ENCODE measurements at regions not wholly inside any gene's neighbourhood (a gene's known extent, or its start where the extent isn't known, plus 50 kb on each side); places are given as distances from the start of the nearest gene placed in this dataset.

DNA sequence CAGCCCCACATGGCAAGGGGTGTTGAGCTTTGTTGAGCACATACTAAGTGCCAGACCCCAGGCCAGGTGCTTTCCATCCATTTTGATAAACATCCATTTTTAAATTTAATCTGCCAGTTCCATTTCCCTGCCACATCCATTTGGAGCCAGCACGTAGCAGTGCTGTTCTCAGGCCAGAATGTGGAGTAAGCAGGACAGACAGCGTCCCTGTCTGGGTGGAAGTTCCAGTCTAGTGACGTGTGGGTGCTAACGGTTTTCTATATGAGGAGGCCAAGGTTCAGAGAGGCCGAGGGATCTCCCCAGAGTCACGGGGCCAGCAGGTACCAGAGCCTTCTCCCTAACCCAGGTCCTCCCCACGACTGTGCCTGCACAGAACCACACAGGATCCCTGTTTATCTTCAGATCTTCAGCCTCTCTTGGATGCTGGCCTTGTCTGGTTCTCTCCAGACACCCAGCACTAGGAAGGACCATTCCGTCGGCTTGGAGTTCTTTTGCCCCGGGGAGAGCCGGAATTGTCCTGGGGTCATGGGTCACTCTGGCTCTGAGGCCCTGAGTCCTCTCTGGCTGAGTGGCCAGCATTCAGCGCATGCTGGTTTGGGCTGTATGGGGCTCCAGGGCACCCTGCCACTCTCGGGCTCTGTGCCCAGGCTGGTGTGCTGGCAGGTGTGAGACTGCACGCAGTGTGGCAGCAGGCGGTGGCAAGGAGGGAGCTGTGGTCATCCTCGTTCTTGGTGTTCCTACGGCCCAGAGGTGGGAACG lies 63.6 kb upstream of the PPARA start:
- ATAC-seq = peak; percentile 11
- peak; percentile 69 for DNase-seq (ENCODE audit: low spot score)

DNA sequence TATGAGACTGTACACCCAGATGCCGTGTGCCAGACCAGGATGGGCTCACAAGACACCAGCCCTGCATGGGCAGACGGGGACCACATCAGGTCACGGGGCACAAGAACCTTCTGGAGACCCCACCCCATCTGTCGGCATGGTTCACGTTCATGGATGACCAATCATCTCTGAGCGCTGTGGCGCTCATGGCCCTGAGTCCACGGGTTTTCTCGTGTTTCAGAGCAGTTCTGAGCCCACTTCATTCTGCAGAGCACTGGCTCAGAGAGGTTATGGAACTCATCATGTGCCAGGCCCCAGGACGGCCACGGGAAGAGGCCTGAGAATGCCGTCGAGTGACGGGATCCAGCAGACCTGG lies 63.0 kb upstream of the PPARA start:
- ATAC-seq (no peak), DNase-seq (ENCODE audit: low spot score) (no peak)

DNA sequence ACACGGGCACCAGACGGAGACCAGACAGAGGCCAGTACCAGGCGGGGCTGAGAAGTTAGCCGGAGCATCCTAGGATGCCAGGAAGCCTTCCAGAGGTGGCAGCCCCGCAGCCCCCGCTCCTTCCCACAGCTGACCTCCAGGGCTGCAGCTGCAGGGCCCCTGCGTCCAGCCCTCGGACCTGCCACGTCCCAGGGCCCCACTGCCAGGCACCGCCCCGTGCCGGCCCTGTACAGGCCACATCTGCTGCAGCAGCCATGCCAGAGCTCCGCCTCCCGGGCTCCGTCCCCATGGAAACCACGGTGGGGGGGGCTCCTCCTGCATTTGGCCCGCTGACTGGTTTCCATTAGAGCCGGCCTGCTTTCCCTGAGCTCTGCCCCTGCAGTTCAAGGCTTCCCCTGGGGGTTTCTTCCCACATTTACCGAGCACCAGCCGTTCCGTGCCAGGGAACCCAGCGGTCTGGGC lies 62.5 kb upstream of the PPARA start:
- ATAC-seq = peak; percentile 70
- DNase-seq (ENCODE audit: low spot score) = peak; percentile 94

DNA sequence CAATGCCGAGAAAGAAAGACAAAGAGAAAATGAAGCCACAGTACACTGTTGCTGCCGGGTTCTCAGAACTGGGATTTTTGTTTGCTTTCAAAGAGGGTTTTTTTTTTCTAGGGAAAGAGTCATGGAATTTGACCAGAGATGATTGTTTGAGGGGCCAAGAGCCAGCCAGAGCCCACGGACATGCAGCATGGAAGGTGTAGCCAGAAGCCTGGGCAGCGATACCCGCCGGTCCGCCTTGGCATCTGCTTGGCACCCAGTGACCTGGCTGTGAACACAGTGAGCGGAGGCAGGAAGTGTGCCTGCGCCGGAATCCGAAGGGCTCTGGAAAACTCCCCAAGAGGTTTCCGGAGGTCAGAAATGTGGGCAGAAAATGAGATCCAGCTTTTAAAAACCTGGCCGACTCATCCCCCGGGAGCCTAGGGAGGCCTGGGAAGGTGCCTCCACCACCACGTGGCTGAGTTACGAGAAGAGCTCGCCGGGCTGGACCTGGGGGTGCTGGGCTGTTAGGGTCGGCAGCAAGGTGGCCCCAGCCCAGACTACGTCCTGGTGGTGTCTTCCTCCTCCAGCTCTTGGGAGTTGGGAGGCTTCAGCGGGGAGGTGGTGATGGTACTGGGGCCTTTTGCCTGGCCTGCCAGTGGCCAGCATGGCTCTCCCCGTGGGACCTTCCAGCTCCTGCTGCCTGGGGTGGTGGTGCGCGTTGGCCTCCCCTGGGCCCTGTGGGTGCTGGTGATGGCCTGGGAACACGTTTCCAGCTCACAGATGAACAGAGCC lies 61.6 kb upstream of the PPARA start:
- ATAC-seq = peak; percentile 40
- DNase-seq (ENCODE audit: low spot score) = peak; percentile 82

DNA sequence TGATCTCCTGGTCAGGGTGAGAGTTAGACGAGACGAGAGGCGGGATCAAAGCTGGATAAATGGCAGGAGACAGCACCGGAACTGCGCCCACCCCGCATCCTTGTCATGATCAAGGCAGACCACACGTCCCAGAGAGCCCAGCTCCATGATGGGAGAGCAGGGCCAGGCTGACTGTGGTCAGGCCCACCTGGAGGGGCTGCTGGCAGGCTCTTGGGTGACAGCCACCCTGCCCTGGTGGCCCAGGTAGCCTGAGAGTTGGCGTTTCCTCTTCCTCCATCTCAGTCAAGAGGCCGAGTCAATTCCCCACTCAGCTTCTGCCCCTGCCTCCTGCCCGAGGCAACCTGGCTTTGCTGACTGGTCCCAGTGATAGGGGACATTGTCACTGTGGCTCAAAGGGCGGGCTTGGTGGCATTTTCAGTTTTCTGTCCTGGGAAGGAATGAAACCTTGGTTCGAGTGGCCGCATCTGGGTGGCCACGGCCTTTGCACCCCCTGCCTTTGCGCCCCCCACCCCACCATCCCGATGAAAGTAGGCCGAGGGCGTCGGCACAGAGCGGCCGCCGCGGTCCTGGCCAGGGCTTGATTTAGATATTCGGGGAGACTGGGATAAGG lies 60.8 kb upstream of the PPARA start:
- DNase-seq (ENCODE audit: low spot score) = peak; percentile 45

DNA sequence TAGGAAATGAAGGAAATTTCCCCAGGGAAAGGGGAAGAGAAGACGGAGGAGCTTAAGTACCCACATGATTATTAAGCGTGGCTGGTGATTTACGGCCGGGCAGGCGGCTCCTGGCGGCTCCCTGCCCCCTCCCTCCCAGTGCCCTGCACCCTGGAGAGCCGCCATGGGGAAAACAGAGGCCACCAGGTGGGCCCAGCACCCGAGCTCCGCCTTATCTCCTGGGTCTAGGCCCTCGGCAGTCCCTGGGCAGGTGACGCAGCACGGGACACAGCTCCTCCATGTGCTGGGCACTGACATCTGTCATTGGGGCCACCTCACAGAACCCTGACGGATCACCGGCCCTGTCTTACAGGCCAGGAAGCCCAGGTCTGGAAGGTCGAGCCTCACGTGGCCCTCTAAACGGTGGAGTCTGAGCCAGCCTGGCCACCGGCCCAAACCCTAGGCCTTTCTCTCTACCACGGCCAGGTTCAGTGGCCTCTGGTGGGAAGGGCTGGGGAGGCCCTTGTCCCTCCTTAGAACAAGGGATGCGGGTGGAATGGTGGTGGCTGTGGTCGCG lies 60.2 kb upstream of the PPARA start:
- peak; percentile 82 for DNase-seq (ENCODE audit: low spot score)
- peak; percentile 45 for ATAC-seq

More for the DNA sequence above, 60.8 kb upstream of the PPARA start:
- no peak for ATAC-seq

DNA sequence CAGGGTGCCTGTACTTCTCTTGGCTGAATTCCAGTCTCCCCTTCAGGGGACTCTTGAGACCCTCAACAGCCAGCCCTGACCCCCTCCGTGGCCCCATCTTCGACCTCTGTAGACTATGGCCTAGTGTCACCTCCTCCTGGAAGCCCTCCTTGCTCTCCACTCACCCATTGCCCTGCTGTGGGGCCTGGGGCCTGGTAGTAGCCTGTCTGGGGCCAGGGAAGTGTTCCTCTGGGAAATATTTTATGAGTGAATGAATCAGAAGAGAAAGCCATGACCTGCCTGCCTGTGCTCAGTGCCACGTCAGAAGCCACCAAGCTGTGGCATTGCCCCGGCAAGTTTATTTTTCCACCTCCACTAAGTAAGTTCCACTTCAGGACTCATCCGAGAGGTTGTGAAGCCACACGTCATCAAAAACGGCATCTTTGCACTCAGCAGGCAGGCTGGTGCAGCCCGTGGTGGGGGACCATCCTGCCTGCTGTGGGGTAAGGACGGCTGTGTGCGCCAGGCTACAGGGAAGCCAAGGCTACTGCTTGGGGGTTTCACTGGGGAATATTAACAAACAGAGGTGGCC lies 59.6 kb upstream of the PPARA start:
- ATAC-seq = no peak
- no peak for DNase-seq (ENCODE audit: low spot score)

DNA sequence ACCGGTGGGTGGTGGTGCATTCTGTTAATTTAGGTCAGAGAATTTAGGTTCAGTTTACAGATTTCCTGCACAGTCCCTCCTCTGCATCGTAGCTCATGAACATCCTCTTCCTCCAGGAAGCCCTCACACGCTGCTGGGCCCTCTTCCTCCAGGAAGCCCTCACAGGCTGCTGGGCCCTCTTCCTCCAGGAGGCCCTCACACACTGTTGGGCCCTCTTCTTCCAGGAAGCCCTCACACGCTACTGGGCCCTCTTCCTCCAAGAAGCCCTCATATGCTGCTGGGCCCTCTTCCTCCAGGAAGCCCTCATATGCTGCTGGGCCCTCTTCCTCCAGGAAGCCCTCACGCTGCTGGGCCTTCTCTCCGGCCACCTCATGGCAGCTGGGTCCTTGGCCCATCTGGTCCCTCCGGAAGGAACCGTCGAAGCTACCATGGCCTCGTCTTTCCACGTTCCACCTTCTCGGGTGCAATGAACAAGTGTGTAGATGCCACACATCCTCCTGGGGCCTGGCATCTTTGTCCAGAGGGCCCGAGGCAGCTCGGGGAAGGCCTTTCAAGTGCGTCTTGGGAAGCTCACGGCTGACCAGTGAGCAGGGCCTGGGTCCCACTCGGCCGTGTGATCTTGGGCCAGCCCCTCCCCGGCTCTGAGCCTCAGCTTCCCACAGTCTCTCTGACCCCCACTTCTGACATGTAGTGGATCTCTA lies 58.9 kb upstream of the PPARA start:
- no peak for DNase-seq (ENCODE audit: low spot score)
- ATAC-seq = no peak

DNA sequence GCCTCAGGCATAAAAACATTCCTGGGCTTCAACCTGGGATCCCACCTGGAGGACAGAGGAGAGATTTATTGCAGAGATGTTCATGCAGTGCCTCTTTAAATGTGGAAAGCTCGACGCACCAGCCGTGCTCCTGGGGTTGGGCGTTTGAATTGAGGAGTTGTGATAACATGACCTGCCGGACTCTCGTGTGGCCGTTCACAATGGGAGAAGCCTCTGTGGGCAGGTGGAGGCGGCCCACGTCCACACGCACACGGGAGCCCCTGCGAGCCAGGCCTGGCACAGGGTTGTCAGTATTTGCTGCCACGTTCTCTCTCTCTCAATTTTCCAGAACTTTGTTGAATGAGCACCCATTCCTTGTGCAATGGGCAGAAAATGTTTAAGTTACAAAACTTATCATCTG lies 58.3 kb upstream of the PPARA start:
- DNase-seq (ENCODE audit: low spot score) (no peak), ATAC-seq (no peak)

DNA sequence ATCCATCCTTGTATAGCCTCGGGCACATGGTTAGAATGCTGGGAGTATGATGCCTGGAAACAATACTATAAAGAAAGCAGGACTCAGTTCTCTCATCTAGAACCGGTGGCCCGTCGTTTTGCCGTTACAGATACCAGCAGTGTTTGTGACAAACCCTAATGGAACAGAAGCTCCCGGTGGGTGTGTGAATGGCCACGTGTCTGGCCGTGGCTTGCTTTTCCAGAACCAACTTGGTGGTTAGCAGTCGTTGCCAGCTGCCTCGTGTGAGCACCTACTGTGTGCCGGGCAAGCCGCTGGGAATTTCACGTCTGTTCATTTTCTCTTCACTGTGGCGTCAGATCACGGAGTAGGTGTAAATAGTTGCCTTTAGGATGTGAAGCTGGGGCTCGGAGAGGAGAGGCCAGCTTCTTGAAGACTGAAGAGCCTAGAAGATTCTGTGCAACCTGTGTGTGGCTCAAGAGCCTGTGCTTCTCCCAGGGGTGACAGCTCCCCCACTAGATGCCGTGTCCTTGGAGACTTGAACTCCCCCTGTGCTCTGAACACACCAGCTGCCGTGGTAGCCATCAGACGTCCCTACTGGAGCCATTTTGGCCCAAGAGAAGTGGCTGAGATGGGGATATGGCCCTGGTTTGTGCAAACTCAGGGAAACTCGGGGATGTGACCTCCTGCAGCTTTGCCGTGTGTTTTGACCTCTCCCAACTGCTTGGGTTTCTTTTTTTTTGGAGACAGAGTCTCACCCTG lies 57.5 kb upstream of the PPARA start:
- DNase-seq (ENCODE audit: low spot score) (no peak), ATAC-seq (no peak)

DNA sequence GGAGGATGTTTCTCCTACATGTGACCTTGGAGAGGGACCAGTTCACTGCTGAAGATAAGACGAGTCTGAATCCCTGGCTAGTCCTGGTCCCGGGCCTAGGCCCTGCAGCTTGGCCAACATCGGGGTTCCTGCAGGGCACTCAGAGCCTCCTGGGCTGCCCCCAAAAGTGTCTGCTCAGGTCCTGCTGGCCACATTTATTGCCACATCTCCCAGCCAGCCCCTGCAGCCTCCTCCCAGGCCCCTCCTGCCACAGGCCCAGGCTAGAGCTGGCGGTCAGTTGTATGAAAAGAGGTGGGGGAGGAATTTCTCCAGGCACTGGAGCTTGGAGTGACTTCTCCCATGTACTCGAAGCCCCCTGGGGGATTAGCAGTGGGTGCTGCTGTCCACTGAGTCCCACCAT lies 56.5 kb upstream of the PPARA start:
- no peak for ATAC-seq
- no peak for DNase-seq (ENCODE audit: low spot score)

DNA sequence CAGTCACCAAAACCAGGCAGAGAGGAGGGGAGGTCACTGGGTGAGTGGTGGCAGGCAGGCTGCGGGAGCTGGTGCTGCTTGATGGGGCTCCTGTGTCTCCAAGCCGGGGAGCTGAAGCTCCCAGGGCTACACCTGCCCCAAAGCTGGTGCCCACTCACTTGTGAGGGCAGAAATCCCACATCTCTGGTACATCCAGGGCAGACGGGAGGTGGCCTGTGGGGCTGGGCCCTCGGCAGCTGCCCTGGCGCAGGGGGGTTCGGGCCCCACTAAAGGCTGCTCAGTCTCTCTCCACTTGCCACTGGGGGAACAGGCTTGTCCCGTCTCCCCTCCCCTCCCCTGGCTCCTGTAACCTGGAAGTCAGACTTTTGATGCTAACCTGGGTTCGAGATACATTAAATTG lies 55.6 kb upstream of the PPARA start:
- ATAC-seq (no peak), DNase-seq (ENCODE audit: low spot score) (no peak)

DNA sequence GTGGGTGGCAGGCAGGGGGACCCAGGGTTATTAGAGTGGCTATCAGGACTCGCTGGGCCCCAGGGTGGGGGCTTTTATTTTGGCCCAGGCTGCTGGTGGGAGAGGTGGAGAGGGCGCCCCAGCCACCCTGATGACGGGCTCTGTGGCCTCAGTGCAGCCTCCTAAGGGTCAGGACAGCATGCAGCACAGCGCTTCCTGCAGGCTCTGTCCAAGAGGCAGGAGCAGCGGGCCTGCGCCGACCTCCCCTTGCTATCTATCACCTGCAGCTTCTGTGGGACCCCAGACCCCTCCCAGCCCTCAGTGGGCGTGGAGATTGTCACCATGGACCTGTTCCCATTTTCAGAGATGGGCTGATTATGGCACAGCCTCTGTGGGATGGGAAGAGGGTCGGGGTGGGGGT lies 54.3 kb upstream of the PPARA start:
- ATAC-seq (no peak), DNase-seq (ENCODE audit: low spot score) (no peak)

DNA sequence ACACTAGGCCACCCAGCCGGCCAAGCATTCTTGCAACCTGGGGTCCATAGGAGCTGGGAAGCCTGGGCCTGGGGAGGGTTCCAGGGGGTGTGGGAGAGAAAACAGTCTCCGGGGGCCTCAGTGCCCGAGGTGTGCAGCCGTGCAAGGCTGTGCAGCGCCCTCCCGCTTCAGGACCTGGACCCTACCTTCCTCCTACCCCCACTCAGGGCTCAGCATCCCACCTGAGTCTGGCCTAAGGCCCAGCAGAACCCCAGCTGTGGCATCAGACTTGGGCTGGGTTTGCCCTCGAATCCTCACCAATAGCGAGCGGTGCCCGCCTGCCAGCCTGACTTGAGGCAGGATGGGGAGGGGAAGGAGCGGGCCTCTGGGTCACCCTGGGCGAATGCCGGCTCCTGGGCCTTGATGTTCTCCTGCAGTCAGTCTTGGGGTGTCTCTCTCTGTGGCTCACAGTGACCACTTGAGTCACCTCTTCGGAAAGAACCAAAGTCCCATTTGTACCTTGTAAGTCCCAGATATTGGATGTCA lies 53.6 kb upstream of the PPARA start:
- no peak for DNase-seq (ENCODE audit: low spot score)
- no peak for ATAC-seq

DNA sequence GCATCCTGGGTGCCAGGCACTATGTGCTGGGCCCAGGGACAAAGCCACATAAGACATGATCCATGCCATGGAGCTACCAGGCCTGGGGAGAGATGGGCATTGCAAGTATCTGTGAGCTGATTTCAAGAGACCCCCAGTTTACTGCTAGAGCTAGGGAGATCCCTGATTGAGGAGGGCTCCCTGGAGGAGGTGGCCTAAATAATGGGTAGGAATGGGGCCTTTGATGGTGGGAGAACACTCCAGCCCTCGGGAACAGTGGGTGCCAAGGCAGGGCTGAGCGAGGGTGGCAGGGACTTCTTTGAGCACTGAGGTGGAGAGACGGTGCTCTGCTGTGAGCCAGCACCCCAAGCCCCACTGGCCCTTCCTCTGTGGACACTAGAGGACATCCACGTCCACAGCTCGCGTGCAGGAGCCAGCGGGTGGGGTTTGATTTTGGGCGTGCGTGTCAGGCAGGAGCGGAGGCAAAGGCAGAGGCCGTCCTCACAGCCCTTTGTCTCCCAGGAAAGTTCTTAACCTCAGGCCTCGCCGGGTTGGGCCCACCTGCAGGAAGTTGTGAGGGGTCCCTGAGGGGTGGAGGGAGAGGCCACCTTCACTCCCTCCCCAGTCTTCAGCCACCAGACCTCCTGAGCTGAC lies 52.9 kb upstream of the PPARA start:
- DNase-seq (ENCODE audit: low spot score) = no peak

DNA sequence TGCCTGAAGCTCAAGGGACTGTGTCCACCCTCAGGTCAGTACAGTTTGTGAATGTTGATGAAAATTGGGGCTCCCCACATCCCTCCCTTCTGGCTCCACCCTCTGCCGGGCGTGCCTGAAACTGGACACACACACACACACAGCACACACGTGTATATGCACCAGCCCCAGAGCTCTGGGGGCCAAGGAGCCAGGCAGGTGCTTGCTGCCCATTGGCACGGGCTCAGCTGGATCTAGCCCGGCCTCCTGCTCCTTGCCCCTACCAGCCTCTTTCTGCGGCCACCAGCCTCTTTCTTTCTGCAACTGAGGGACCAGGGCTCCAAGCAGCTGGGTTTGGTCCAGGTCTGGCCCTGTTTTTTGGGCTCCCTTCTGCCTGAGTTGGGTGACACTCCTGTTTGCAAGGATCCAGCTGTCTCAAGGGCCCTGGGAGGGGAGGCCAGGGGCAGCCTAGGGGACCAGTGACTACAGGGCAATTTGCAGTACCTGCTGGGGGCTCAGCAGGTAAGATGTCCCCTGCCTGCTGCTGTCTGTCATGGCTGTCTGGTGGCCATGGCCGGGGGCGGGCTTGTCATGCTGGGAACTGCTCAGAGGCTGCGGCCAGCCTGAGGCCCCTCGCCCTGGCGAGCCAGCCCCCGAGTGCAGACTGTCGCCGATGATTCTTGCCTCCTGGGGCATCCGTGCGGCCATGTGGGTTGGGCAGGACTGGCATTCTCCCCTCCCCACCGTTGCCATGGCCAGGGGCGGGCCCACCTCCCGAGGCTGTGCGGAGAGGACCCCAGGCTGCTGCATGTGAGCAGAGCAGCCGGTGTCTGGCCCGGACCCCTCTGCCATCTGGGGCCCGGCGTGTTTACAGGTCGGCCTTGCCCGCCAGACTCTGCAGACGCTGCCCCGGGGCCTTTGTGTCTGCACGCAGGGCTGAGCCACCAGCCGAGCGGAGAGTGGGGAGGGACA lies 51.5 kb upstream of the PPARA start:
- no peak for ATAC-seq
- DNase-seq (ENCODE audit: low spot score) = no peak

More for the DNA sequence above, 52.9 kb upstream of the PPARA start:
- no peak for ATAC-seq

DNA sequence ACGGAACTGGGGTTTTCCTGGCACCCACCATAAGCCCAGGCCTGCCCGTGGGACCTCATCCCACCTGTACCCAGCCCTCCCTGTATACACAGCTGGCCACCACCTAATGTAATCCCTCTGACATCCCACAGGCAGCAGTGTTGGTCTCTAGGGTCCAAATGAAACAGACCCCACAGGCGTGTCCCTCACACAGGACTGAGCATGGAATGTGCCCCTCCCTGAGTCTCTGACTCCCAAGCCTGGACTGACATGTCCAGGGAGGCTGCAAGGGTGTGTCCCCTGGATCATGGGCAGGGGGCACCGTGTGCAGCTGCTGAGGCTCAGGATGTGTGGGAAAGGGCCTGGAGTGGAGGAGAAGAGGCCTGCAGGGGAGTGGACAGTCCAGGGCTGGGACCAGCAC lies 50.6 kb upstream of the PPARA start:
- DNase-seq (ENCODE audit: low spot score) = no peak
- ATAC-seq = no peak
